EH (cell line): ENCODE measurements at regions not wholly inside any gene's neighbourhood (a gene's known extent, or its start where the extent isn't known, plus 50 kb on each side); places are given as distances from the start of the nearest gene placed in this dataset.
A peak's percentile ranks its signal among the peaks of the same experiment; 100 is the strongest.
"Not testable (repeated sequence)": the region's sequence is repeated elsewhere in the genome, so short reads cannot be mapped to it uniquely, and the experiment has no call there.

Experiments
- DNase-seq: peaks from one replicate; pipeline ENCODE4 v3.0.0-alpha.2; 2015; ENCODE audit warnings: low read depth

- peak; percentile 32 for DNase-seq
Measured at GRCh38 chr1:65020774-65021173, 54.4 kb upstream of the JAK1 start.

- DNase-seq, result no peak
Measured at GRCh38 chr1:65021795-65022194, 55.4 kb upstream of the JAK1 start.

- DNase-seq, result no peak
Measured at GRCh38 chr1:65022216-65022615, 55.9 kb upstream of the JAK1 start.

GRCh38 chr1:65025794-65026193, 59.4 kb upstream of the JAK1 start:
- DNase-seq, result no peak

GRCh38 chr1:65026235-65026634, 59.9 kb upstream of the JAK1 start:
- DNase-seq, result no peak

- DNase-seq, result no peak
Measured at GRCh38 chr1:65027666-65028358, 61.5 kb upstream of the JAK1 start.

GRCh38 chr1:65029434-65029833, 63.1 kb upstream of the JAK1 start:
- not testable (repeated sequence) for DNase-seq

- DNase-seq, result not testable (repeated sequence)
Measured at GRCh38 chr1:65034879-65035278, 68.5 kb upstream of the JAK1 start.

- DNase-seq, result no peak
Measured at GRCh38 chr1:65036570-65037051, 70.3 kb upstream of the JAK1 start.

- DNase-seq, result no peak
Measured at GRCh38 chr1:65039066-65039465, 72.7 kb upstream of the JAK1 start.

GRCh38 chr1:65039508-65039907, 73.2 kb upstream of the JAK1 start:
- DNase-seq, result no peak

- DNase-seq, result no peak
Measured at GRCh38 chr1:65042467-65042866, 76.1 kb upstream of the JAK1 start.

GRCh38 chr1:65044411-65044810, 78.1 kb upstream of the JAK1 start:
- no peak for DNase-seq

- DNase-seq, result no peak
Measured at GRCh38 chr1:65045022-65045817, 78.9 kb upstream of the JAK1 start.

- DNase-seq, result no peak
Measured at GRCh38 chr1:65048335-65048734, 82.0 kb upstream of the JAK1 start.

- no peak for DNase-seq
Measured at GRCh38 chr1:65049941-65050713, 83.8 kb upstream of the JAK1 start.

GRCh38 chr1:65050735-65051134, 84.4 kb upstream of the JAK1 start:
- DNase-seq, result no peak

- DNase-seq, result no peak
Measured at GRCh38 chr1:65054481-65054880, 88.1 kb upstream of the JAK1 start.

GRCh38 chr1:65055747-65056146, 89.4 kb upstream of the JAK1 start:
- DNase-seq, result no peak

- no peak for DNase-seq
Measured at GRCh38 chr1:65056234-65056633, 89.9 kb upstream of the JAK1 start.

- DNase-seq, result no peak
Measured at GRCh38 chr1:65056866-65057265, 90.5 kb upstream of the JAK1 start.

- DNase-seq, result peak; percentile 53
Measured at GRCh38 chr1:65059930-65060538, 88.0 kb upstream of the AK4 start.
